ENCODE measurements at regions not wholly inside any gene's neighbourhood (a gene's known extent, or its start where the extent isn't known, plus 50 kb on each side); places are given as distances from the start of the nearest gene placed in this dataset.

- TF ChIP-seq, protein P1, sequence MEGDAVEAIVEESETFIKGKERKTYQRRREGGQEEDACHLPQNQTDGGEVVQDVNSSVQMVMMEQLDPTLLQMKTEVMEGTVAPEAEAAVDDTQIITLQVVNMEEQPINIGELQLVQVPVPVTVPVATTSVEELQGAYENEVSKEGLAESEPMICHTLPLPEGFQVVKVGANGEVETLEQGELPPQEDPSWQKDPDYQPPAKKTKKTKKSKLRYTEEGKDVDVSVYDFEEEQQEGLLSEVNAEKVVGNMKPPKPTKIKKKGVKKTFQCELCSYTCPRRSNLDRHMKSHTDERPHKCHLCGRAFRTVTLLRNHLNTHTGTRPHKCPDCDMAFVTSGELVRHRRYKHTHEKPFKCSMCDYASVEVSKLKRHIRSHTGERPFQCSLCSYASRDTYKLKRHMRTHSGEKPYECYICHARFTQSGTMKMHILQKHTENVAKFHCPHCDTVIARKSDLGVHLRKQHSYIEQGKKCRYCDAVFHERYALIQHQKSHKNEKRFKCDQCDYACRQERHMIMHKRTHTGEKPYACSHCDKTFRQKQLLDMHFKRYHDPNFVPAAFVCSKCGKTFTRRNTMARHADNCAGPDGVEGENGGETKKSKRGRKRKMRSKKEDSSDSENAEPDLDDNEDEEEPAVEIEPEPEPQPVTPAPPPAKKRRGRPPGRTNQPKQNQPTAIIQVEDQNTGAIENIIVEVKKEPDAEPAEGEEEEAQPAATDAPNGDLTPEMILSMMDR (IDR thresholded peaks at IDR 0.05; ENCODE audit: low read length): no peak
- TF ChIP-seq EZH2 (optimal IDR thresholded peaks at IDR 0.05; ENCODE audit: low read depth, low read length): no peak
These were observed 336.9 kb downstream of the ZNF248 start for GRCh38 chr10:37520488-37520887.

All from MM.1S (cell line).